ENCODE measurements at regions not wholly inside any gene's neighbourhood (a gene's known extent, or its start where the extent isn't known, plus 50 kb on each side); places are given as distances from the start of the nearest gene placed in this dataset.

GRCh38 chr1:194318790-194319280 is 1132.4 kb upstream of the B3GALT2 start:
- no peak overlapping the region for H3K4me3 ChIP-seq (ENCODE audit: low read depth, low read length)
- H3K9me3 ChIP-seq (ENCODE audit: insufficient read depth, low read depth, low read length) = no peaks in the 10 kb centered on the region
- H4K8ac ChIP-seq (ENCODE audit: low read depth, low read length) = no peak overlapping the region
- no peak overlapping the region for H3K23ac ChIP-seq (ENCODE audit: low read length)
- no peak overlapping the region for H4K12ac ChIP-seq (ENCODE audit: low read depth, low read length)
- H3K9ac ChIP-seq (ENCODE audit: low read length) = no peak overlapping the region
- H3K4me1 ChIP-seq (ENCODE audit: control insufficient read depth in 1 of 2, insufficient read depth in 2 of 2, low read length in 2 of 2) = no peaks in the 10 kb centered on the region
- no peak overlapping the region for H3K4me2 ChIP-seq (ENCODE audit: low read length)
- H3K18ac ChIP-seq (ENCODE audit: low read length) = no peak overlapping the region
- H4K91ac ChIP-seq (ENCODE audit: low read depth, low read length) = no peak overlapping the region
- no peaks in the 10 kb centered on the region for H3K79me1 ChIP-seq (ENCODE audit: low read length)
- no peak overlapping the region for H2BK5ac ChIP-seq (ENCODE audit: low read depth, low read length, poor library complexity)
- H2BK12ac ChIP-seq (ENCODE audit: low read length) = no peak overlapping the region
- H3K36me3 ChIP-seq (ENCODE audit: control insufficient read depth in 1 of 2, insufficient read depth in 2 of 2, low read length in 2 of 2) = no peaks in the 10 kb centered on the region
- no peak overlapping the region for H3K14ac ChIP-seq (ENCODE audit: low read length)
- no peak overlapping the region for H2AFZ ChIP-seq (ENCODE audit: insufficient read depth, low read length, poor library complexity)
- no peak overlapping the region for H2AK5ac ChIP-seq (ENCODE audit: low read length)
- H3K79me2 ChIP-seq (ENCODE audit: control insufficient read depth, insufficient read depth, low read length, poor library complexity) = no peaks in the 10 kb centered on the region
- H2BK120ac ChIP-seq (ENCODE audit: insufficient read depth, low read length, poor library complexity) = no peak overlapping the region
- WGBS (ENCODE audit: extremely low coverage, insufficient coverage, insufficient read length) = no CpG with 5 or more reads among the region's 1 CpG
- no peaks in the 10 kb centered on the region for H3K27me3 ChIP-seq (ENCODE audit: insufficient read depth, low read length)
- no peak overlapping the region for H3K4ac ChIP-seq (ENCODE audit: low read depth, low read length)
- no peak for DNase-seq
- H3K27ac ChIP-seq (ENCODE audit: low read depth, low read length) = no peak overlapping the region

DNA sequence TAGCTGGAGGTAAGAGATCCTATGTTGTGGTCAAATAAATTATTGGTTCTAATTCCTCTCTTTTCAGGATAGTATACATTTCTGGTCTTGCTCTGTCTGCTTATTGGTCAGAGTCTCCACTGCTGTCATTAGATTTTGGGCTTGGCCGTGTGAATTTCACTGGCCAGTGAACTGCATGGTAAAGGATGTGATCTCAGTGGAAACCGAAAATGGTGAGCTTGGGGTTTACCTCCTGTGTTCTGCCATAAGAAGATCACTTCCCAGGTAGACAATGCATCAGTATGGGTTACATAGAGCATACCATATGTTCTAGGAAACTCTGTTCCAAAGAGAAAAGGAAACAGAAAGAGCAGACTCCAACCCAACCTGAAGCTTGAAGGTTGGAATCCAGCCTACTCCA is 1123.3 kb upstream of the B3GALT2 start:
- Histone ChIP-seq H3K18ac (ENCODE audit: low read length) (no peak overlapping the region), H2AK5ac (ENCODE audit: low read length) (no peak overlapping the region), H3K14ac (ENCODE audit: low read length) (no peak overlapping the region), H3K4me2 (ENCODE audit: low read length) (no peak overlapping the region), H2BK12ac (ENCODE audit: low read length) (no peak overlapping the region), H2BK5ac (ENCODE audit: low read depth, low read length, poor library complexity) (no peak overlapping the region), H3K4ac (ENCODE audit: low read depth, low read length) (no peak overlapping the region), H2AFZ (ENCODE audit: insufficient read depth, low read length, poor library complexity) (no peak overlapping the region), H3K9ac (ENCODE audit: low read length) (no peak overlapping the region), H3K4me1 (ENCODE audit: control insufficient read depth in 1 of 2, insufficient read depth in 2 of 2, low read length in 2 of 2) (no peaks in the 10 kb centered on the region), H3K27me3 (ENCODE audit: insufficient read depth, low read length) (no peaks in the 10 kb centered on the region), H3K23ac (ENCODE audit: low read length) (no peak overlapping the region), H3K9me3 (ENCODE audit: insufficient read depth, low read depth, low read length) (no peaks in the 10 kb centered on the region), H3K79me2 (ENCODE audit: control insufficient read depth, insufficient read depth, low read length, poor library complexity) (no peaks in the 10 kb centered on the region), H3K4me3 (ENCODE audit: low read depth, low read length) (no peak overlapping the region), H3K79me1 (ENCODE audit: low read length) (no peaks in the 10 kb centered on the region), H4K8ac (ENCODE audit: low read depth, low read length) (no peak overlapping the region), H4K91ac (ENCODE audit: low read depth, low read length) (no peak overlapping the region), H3K36me3 (ENCODE audit: control insufficient read depth in 1 of 2, insufficient read depth in 2 of 2, low read length in 2 of 2) (no peaks in the 10 kb centered on the region), H4K12ac (ENCODE audit: low read depth, low read length) (no peak overlapping the region), H3K27ac (ENCODE audit: low read depth, low read length) (no peak overlapping the region), H2BK120ac (ENCODE audit: insufficient read depth, low read length, poor library complexity) (no peak overlapping the region)
- WGBS (ENCODE audit: extremely low coverage, insufficient coverage, insufficient read length) = no CpG with 5 or more reads among the region's 2 CpGs
- DNase-seq = no peak

- Histone ChIP-seq H3K36me3 (ENCODE audit: control insufficient read depth in 1 of 2, insufficient read depth in 2 of 2, low read length in 2 of 2) (no peaks in the 10 kb centered on the region), H2AK5ac (ENCODE audit: low read length) (no peak overlapping the region), H3K9me3 (ENCODE audit: insufficient read depth, low read depth, low read length) (no peaks in the 10 kb centered on the region), H3K4me2 (ENCODE audit: low read length) (no peak overlapping the region), H2AFZ (ENCODE audit: insufficient read depth, low read length, poor library complexity) (no peak overlapping the region), H3K14ac (ENCODE audit: low read length) (no peak overlapping the region), H3K79me1 (ENCODE audit: low read length) (no peaks in the 10 kb centered on the region), H3K4ac (ENCODE audit: low read depth, low read length) (no peak overlapping the region), H2BK12ac (ENCODE audit: low read length) (no peak overlapping the region), H2BK120ac (ENCODE audit: insufficient read depth, low read length, poor library complexity) (no peak overlapping the region), H3K79me2 (ENCODE audit: control insufficient read depth, insufficient read depth, low read length, poor library complexity) (no peaks in the 10 kb centered on the region), H4K91ac (ENCODE audit: low read depth, low read length) (no peak overlapping the region), H3K9ac (ENCODE audit: low read length) (no peak overlapping the region), H3K23ac (ENCODE audit: low read length) (no peak overlapping the region), H3K4me3 (ENCODE audit: low read depth, low read length) (no peak overlapping the region), H4K12ac (ENCODE audit: low read depth, low read length) (no peak overlapping the region), H3K27ac (ENCODE audit: low read depth, low read length) (no peak overlapping the region), H4K8ac (ENCODE audit: low read depth, low read length) (no peak overlapping the region), H3K27me3 (ENCODE audit: insufficient read depth, low read length) (no peaks in the 10 kb centered on the region), H3K18ac (ENCODE audit: low read length) (no peak overlapping the region), H3K4me1 (ENCODE audit: control insufficient read depth in 1 of 2, insufficient read depth in 2 of 2, low read length in 2 of 2) (no peaks in the 10 kb centered on the region), H2BK5ac (ENCODE audit: low read depth, low read length, poor library complexity) (no peak overlapping the region)
- DNase-seq = no peak
- WGBS (ENCODE audit: extremely low coverage, insufficient coverage, insufficient read length) = no CpG with 5 or more reads among the region's 3 CpGs
Measured at GRCh38 chr1:194309269-194309668, 1122.9 kb upstream of the B3GALT2 start.

GRCh38 chr1:194300776-194301175 is 1114.4 kb upstream of the B3GALT2 start:
- Histone ChIP-seq H3K4me3 (ENCODE audit: low read depth, low read length) (no peak overlapping the region), H4K12ac (ENCODE audit: low read depth, low read length) (no peak overlapping the region), H3K23ac (ENCODE audit: low read length) (no peak overlapping the region), H2AK5ac (ENCODE audit: low read length) (no peak overlapping the region), H3K27me3 (ENCODE audit: insufficient read depth, low read length) (no peaks in the 10 kb centered on the region), H3K27ac (ENCODE audit: low read depth, low read length) (no peak overlapping the region), H4K8ac (ENCODE audit: low read depth, low read length) (no peak overlapping the region), H3K4ac (ENCODE audit: low read depth, low read length) (no peak overlapping the region), H3K79me2 (ENCODE audit: control insufficient read depth, insufficient read depth, low read length, poor library complexity) (no peaks in the 10 kb centered on the region), H3K79me1 (ENCODE audit: low read length) (no peaks in the 10 kb centered on the region), H2BK5ac (ENCODE audit: low read depth, low read length, poor library complexity) (no peak overlapping the region), H2BK12ac (ENCODE audit: low read length) (no peak overlapping the region), H2AFZ (ENCODE audit: insufficient read depth, low read length, poor library complexity) (no peak overlapping the region), H3K18ac (ENCODE audit: low read length) (no peak overlapping the region), H3K14ac (ENCODE audit: low read length) (no peak overlapping the region), H3K36me3 (ENCODE audit: control insufficient read depth in 1 of 2, insufficient read depth in 2 of 2, low read length in 2 of 2) (no peaks in the 10 kb centered on the region), H4K91ac (ENCODE audit: low read depth, low read length) (no peak overlapping the region), H3K4me1 (ENCODE audit: control insufficient read depth in 1 of 2, insufficient read depth in 2 of 2, low read length in 2 of 2) (no peaks in the 10 kb centered on the region), H3K9me3 (ENCODE audit: insufficient read depth, low read depth, low read length) (no peaks in the 10 kb centered on the region), H3K9ac (ENCODE audit: low read length) (no peak overlapping the region), H3K4me2 (ENCODE audit: low read length) (no peak overlapping the region), H2BK120ac (ENCODE audit: insufficient read depth, low read length, poor library complexity) (no peak overlapping the region)
- WGBS (ENCODE audit: extremely low coverage, insufficient coverage, insufficient read length) = no CpG with 5 or more reads among the region's 4 CpGs
- no peak for DNase-seq
